NT2/D1 (cell line): ENCODE measurements at regions not wholly inside any gene's neighbourhood (a gene's known extent, or its start where the extent isn't known, plus 50 kb on each side); places are given as distances from the start of the nearest gene placed in this dataset.

Experiments
- SUZ12 ChIP-seq: IDR thresholded peaks from 2 replicates; pipeline ENCODE4 v1.6.1; 2011; ENCODE audit not compliant: insufficient read length, insufficient read depth; ENCODE audit errors: extremely low read depth
- ZNF274 ChIP-seq: IDR thresholded peaks from 2 replicates; pipeline ENCODE4 v1.6.1; 2011; ENCODE audit warnings: mild to moderate bottlenecking, low read depth, low read length

DNA sequence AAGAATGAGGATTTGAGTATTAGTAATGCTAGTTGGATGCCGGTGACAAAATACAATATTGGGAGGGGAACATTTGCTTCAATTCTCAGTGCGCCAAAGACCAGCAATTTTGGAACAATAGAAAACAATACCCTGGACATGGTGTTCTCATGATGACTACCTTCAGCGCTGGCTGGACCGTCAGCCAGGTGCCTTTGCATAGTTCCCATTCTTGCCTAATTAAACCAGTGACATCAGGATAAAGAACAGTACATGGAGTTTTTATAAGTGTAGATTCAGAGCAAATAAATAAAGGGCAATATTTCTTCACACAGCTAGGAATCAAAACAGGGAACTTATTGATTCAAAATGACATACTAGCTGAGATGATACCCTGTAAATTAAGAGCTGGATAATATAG is 404.8 kb upstream of the RORA start:
- no peak for TF ChIP-seq ZNF274
- TF ChIP-seq SUZ12, result no peak
